Lung (tissue), 11 donors: ENCODE measurements at regions not wholly inside any gene's neighbourhood (a gene's known extent, or its start where the extent isn't known, plus 50 kb on each side); places are given as distances from the start of the nearest gene placed in this dataset.

ENCODE experiments used
- ATAC-seq: fragments of 200-7000 bp; cut with Tn5 transposase; one replicate; pipeline ENCODE4 v1.9.1; 2020; ENCODE audit warnings: moderate number of reproducible peaks; ENCODE audit not compliant: insufficient read depth, low FRiP score
- DNase-seq, 3 donors: peaks; one replicate each; pipeline ENCODE4 v3.0.0-alpha.2; 2013 to 2017
- H3K27ac ChIP-seq, 2 donors: one replicate each; pipeline ENCODE4 v1.5.1; 2013; ENCODE audit warnings: mild to moderate bottlenecking in 2 of 2, moderate library complexity in 2 of 2, control low read depth in 1 of 2, inconsistent platforms in 1 of 2, low read depth in 1 of 2, low read length in 1 of 2
- H3K27me3 ChIP-seq, 3 donors: one replicate each; pipeline ENCODE4 v1.5.1; 2013; ENCODE audit warnings: low read length in 2 of 3; ENCODE audit not compliant: control insufficient read depth in 3 of 3, insufficient read depth in 3 of 3
- H3K36me3 ChIP-seq, 4 donors: one replicate each; pipeline ENCODE4 v1.5.1; 2013; ENCODE audit warnings: low read length in 4 of 4, mild to moderate bottlenecking in 1 of 4, moderate library complexity in 1 of 4; ENCODE audit not compliant: control insufficient read depth in 4 of 4, insufficient read depth in 4 of 4
- H3K4me1 ChIP-seq, 5 donors: one replicate each; pipeline ENCODE4 v1.5.1; 2013; ENCODE audit warnings: low read length in 5 of 5, mild to moderate bottlenecking in 2 of 5, moderate library complexity in 1 of 5; ENCODE audit not compliant: control insufficient read depth in 5 of 5, insufficient read depth in 5 of 5
- H3K4me3 ChIP-seq: one replicate; pipeline ENCODE4 v1.5.1; 2013; ENCODE audit warnings: mild to moderate bottlenecking, control low read depth, moderate library complexity
- H3K9ac ChIP-seq, 2 donors: one replicate each; pipeline ENCODE4 v1.5.1; 2013; ENCODE audit warnings: low read length in 2 of 2, control low read depth in 1 of 2; ENCODE audit not compliant: insufficient read depth in 1 of 2
- H3K9me3 ChIP-seq, 4 donors: one replicate each; pipeline ENCODE4 v1.5.1; 2013; ENCODE audit warnings: low read length in 3 of 4, mild to moderate bottlenecking in 1 of 4, moderate library complexity in 1 of 4; ENCODE audit not compliant: control insufficient read depth in 4 of 4, insufficient read depth in 3 of 4
- CTCF ChIP-seq: IDR thresholded peaks from 2 replicates; pipeline ENCODE4 v1.5.1; 2012; ENCODE audit warnings: mild to moderate bottlenecking; ENCODE audit errors: control extremely low read depth, extremely low read depth
- WGBS, 2 donors: extraction: QIAGEN DNeasy Blood & Tissue Kit; methylation state at CpG; one replicate each; pipeline ENCODE4 v1.1.7; 2013; 5-methylcytosine and 5-hydroxymethylcytosine counted together
- donor health status: control.
- donor health status: control.
- donor health status: Bipolar disorder and iron deficiency.
- donor health status: healthy.
- donor health status: DM: yes; HTN: yes; CAD: no.

GRCh38 chrX:20522420-20522819 lies 255.7 kb upstream of the RPS6KA3 start:
- 66 to 93% methylated on average over 3 of the region's 3 CpGs for WGBS, 2 donors
- no peak for TF ChIP-seq CTCF
- Histone ChIP-seq H3K4me1 (no peaks in the 10 kb centered on the region), H3K27me3 (peaks cover 0 to 49% (median 10%) of the 10 kb centered on the region in 3 donors), H3K27ac (no peak overlapping the region), H3K36me3 (no peaks in the 10 kb centered on the region), H3K4me3 (no peak overlapping the region), H3K9me3 (no peaks in the 10 kb centered on the region), H3K9ac (no peak overlapping the region)
- no peak for DNase-seq
- ATAC-seq = no peak

DNA sequence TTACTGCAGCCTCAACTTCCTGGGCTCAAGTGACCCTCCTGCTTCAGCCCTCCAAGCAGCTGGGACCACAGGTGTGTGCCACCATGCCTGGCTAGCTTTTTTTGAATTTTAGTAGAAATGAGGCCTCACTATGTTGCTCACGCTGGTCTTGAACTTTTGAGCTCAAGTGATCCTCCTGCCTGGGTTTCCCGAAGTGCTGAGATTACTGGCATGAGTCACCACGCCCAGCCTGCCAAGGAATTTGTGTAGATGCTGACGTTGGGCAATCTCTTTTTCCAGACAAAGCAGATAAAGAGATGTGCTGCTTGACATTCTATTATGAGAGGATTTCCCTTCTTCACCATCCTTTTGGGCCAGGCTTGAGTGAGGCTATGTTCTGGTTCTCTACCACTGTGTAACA lies 254.5 kb upstream of the RPS6KA3 start:
- Histone ChIP-seq H3K27ac (no peak overlapping the region), H3K27me3 (peaks cover 0 to 55% (median 10%) of the 10 kb centered on the region in 3 donors), H3K4me3 (no peak overlapping the region), H3K9ac (no peak overlapping the region), H3K9me3 (no peaks in the 10 kb centered on the region), H3K4me1 (no peaks in the 10 kb centered on the region), H3K36me3 (no peaks in the 10 kb centered on the region)
- WGBS, 2 donors = 48 to 77% methylated on average over 4 of the region's 4 CpGs
- ATAC-seq (no peak), DNase-seq (no peak)
- no peak for TF ChIP-seq CTCF

GRCh38 chrX:20519826-20520225 lies 253.1 kb upstream of the RPS6KA3 start:
- Histone ChIP-seq H3K36me3 (no peaks in the 10 kb centered on the region), H3K9me3 (no peaks in the 10 kb centered on the region), H3K9ac (no peak overlapping the region), H3K4me1 (peaks cover 0 to 2% (median 0%) of the 10 kb centered on the region in 5 donors), H3K4me3 (no peak overlapping the region), H3K27me3 (peaks cover 0 to 59% (median 14%) of the 10 kb centered on the region in 3 donors), H3K27ac (no peak overlapping the region)
- no peak for DNase-seq
- no peak for ATAC-seq
- no peak for TF ChIP-seq CTCF
- WGBS, 2 donors = 69 to 90% methylated on average over 5 of the region's 5 CpGs

DNA sequence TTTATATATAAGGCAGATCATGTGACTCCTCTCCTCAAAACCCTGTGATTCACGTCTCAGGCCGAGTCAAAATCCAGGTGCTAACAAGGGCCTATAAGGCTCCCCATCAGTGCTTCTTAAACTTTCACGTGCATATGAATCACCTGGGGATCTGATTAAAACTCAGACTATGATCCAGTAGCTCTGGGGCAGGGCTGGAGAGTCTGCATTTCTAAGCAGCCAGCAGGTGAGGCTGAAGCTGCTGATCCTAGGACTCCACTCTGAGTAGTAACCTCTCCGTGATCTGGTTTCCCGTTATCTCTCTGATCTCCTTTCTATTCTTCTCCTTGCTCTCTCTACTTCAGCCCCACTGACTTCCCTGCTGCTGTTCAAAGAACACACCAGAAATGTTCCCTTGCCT lies 252.4 kb upstream of the RPS6KA3 start:
- no peak overlapping the region for H3K9ac ChIP-seq
- H3K4me3 ChIP-seq = no peak overlapping the region
- peaks cover 0 to 63% (median 15%) of the 10 kb centered on the region in 3 donors for H3K27me3 ChIP-seq
- H3K9me3 ChIP-seq = no peaks in the 10 kb centered on the region
- H3K36me3 ChIP-seq = no peaks in the 10 kb centered on the region
- H3K4me1 ChIP-seq = peaks cover 0 to 2% (median 0%) of the 10 kb centered on the region in 5 donors
- ATAC-seq = no peak
- no peak for TF ChIP-seq CTCF
- 59 to 63% methylated on average over 5 of the region's 5 CpGs for WGBS, 2 donors
- no peak overlapping the region for H3K27ac ChIP-seq
- DNase-seq = no peak
